Heart left ventricle (tissue), 13 donors: ENCODE measurements at regions not wholly inside any gene's neighbourhood (a gene's known extent, or its start where the extent isn't known, plus 50 kb on each side); places are given as distances from the start of the nearest gene placed in this dataset.

Experiments used
- CTCF ChIP-seq, 12 donors: fragments of 200-600 bp; sonication (generic) in 4 of 12; IDR thresholded peaks; one replicate each; pipeline versions ENCODE4 v1.5.0 to v1.8.0; 2018 to 2022; ENCODE audit warnings: antibody characterized with exemption in 12 of 12, mild to moderate bottlenecking in 5 of 12
- POLR2A ChIP-seq, 2 donors: fragments of 450-650 bp; IDR thresholded peaks; one replicate each; pipeline ENCODE4 v1.6.1; 2017; ENCODE audit warnings: antibody characterized with exemption in 2 of 2, mild to moderate bottlenecking in 2 of 2, moderate library complexity in 2 of 2
- donor health status: ischemic (EF 13 %, LVEDD 7.1; RV severe dilation, severe dysfunction).
- donor health status: DM: no; HTN: yes; CAD: no.
- donor health status: DM: no; HTN: no; CAD: no.
- donor health status: ischemic (EF 25% LVEDD 6.9; RV normal size, moderate dysfunction).
- donor health status: ischemic (EF 25% LVEDD 5.7; RV mildly dilated, moderate dysfunction).
- donor health status: ischemic (EF 35%, LVEDD 5.7; RV mildly dilated, moderate dysfunction).
- donor health status: nonischemic (EF 11% LVEDD 7.7; RV severe dilation, severe dysfunction).
- donor health status: DM: yes; HTN: yes; CAD: no.
- donor health status: PGD.
- donor health status: ischemic (EF 29% LVEDD 5.4; RV normal size, mild dysfunction).
- donor health status: nonischemic (EF 23%, LVEDD 6.1; RV moderate dilation, normal function).

- no peak for TF ChIP-seq CTCF (IDR thresholded peaks at IDR 0.05)
- TF ChIP-seq POLR2A (IDR thresholded peaks at IDR 0.05): no peak
These were observed 872.6 kb downstream of the FLRT2 start for GRCh38 chr14:86402545-86402944.
